ENCODE measurements at regions not wholly inside any gene's neighbourhood (a gene's known extent, or its start where the extent isn't known, plus 50 kb on each side); places are given as distances from the start of the nearest gene placed in this dataset.

- Mint-ChIP-seq H3K4me3 (no peak overlapping the region), H3K36me3 (ENCODE audit: low read depth) (peaks cover 24% of the 10 kb centered on the region), H3K9me3 (peaks cover 89% of the 10 kb centered on the region), H3K4me1 (no peaks in the 10 kb centered on the region), H3K27me3 (ENCODE audit: insufficient read depth, low read depth, poor library complexity) (peaks cover 11% of the 10 kb centered on the region), H3K27ac (no peak overlapping the region)
- Histone ChIP-seq H4K20me1 (replicated peaks; ENCODE audit: insufficient read depth) (no peaks in the 10 kb centered on the region), H3F3A (replicated peaks; ENCODE audit: low read depth) (no peaks in the 10 kb centered on the region), H3K79me2 (replicated peaks; ENCODE audit: insufficient read depth) (no peaks in the 10 kb centered on the region), H3K36me3 (ENCODE audit: insufficient read depth) (no peaks in the 10 kb centered on the region), H3K4me3 (no peak overlapping the region), H3K4me2 (no peak overlapping the region), H3K4me1 (ENCODE audit: insufficient read depth) (no peaks in the 10 kb centered on the region), H3K9me2 (ENCODE audit: insufficient read depth) (no peaks in the 10 kb centered on the region), H3K27me3 (ENCODE audit: insufficient read depth) (no peaks in the 10 kb centered on the region), H2AFZ (no peak overlapping the region), H3K27ac (ENCODE audit: low read depth) (no peak overlapping the region)
- no peak for TF ChIP-seq JUNB (IDR thresholded peaks at IDR 0.05; ENCODE audit: unreplicated experiment)
- TF ChIP-seq, protein P1, sequence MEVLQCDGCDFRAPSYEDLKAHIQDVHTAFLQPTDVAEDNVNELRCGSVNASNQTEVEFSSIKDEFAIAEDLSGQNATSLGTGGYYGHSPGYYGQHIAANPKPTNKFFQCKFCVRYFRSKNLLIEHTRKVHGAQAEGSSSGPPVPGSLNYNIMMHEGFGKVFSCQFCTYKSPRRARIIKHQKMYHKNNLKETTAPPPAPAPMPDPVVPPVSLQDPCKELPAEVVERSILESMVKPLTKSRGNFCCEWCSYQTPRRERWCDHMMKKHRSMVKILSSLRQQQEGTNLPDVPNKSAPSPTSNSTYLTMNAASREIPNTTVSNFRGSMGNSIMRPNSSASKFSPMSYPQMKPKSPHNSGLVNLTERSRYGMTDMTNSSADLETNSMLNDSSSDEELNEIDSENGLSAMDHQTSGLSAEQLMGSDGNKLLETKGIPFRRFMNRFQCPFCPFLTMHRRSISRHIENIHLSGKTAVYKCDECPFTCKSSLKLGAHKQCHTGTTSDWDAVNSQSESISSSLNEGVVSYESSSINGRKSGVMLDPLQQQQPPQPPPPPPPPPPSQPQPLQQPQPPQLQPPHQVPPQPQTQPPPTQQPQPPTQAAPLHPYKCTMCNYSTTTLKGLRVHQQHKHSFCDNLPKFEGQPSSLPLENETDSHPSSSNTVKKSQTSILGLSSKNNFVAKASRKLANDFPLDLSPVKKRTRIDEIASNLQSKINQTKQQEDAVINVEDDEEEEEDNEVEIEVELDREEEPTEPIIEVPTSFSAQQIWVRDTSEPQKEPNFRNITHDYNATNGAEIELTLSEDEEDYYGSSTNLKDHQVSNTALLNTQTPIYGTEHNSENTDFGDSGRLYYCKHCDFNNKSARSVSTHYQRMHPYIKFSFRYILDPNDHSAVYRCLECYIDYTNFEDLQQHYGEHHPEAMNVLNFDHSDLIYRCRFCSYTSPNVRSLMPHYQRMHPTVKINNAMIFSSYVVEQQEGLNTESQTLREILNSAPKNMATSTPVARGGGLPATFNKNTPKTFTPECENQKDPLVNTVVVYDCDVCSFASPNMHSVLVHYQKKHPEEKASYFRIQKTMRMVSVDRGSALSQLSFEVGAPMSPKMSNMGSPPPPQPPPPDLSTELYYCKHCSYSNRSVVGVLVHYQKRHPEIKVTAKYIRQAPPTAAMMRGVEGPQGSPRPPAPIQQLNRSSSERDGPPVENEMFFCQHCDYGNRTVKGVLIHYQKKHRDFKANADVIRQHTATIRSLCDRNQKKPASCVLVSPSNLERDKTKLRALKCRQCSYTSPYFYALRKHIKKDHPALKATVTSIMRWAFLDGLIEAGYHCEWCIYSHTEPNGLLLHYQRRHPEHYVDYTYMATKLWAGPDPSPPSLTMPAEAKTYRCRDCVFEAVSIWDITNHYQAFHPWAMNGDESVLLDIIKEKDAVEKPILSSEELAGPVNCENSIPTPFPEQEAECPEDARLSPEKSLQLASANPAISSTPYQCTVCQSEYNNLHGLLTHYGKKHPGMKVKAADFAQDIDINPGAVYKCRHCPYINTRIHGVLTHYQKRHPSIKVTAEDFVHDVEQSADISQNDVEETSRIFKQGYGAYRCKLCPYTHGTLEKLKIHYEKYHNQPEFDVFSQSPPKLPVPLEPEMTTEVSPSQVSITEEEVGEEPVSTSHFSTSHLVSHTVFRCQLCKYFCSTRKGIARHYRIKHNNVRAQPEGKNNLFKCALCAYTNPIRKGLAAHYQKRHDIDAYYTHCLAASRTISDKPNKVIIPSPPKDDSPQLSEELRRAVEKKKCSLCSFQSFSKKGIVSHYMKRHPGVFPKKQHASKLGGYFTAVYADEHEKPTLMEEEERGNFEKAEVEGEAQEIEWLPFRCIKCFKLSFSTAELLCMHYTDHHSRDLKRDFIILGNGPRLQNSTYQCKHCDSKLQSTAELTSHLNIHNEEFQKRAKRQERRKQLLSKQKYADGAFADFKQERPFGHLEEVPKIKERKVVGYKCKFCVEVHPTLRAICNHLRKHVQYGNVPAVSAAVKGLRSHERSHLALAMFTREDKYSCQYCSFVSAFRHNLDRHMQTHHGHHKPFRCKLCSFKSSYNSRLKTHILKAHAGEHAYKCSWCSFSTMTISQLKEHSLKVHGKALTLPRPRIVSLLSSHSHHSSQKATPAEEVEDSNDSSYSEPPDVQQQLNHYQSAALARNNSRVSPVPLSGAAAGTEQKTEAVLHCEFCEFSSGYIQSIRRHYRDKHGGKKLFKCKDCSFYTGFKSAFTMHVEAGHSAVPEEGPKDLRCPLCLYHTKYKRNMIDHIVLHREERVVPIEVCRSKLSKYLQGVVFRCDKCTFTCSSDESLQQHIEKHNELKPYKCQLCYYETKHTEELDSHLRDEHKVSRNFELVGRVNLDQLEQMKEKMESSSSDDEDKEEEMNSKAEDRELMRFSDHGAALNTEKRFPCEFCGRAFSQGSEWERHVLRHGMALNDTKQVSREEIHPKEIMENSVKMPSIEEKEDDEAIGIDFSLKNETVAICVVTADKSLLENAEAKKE (CRISPR knock-in tag; IDR thresholded peaks at IDR 0.05), result no peak
- no peak for TF ChIP-seq REST (IDR thresholded peaks at IDR 0.05; ENCODE audit: unreplicated experiment)
- TF ChIP-seq ZNF331 (CRISPR knock-in tag; IDR thresholded peaks at IDR 0.05; ENCODE audit: low read depth), result no peak
- TF ChIP-seq EZH2 (IDR thresholded peaks at IDR 0.05; ENCODE audit: low read depth, unreplicated experiment), result no peak
- TF ChIP-seq STAT1 (IDR thresholded peaks at IDR 0.05; ENCODE audit: unreplicated experiment), result no peak
- TF ChIP-seq CTCF (conservative IDR thresholded peaks at IDR 0.05; ENCODE audit: low read depth in 2 of 2), result no peak
- no peak for TF ChIP-seq POLR2AphosphoS5 (IDR thresholded peaks at IDR 0.05; ENCODE audit: low read depth)
- ATAC-seq (no peak), DNase-seq (ENCODE audit: low spot score) (no peak)
Observed at GRCh38 chr14:105880616-105881015, 354.2 kb downstream of the TMEM121 start.
